Testis (tissue), 2 donors: ENCODE measurements at regions not wholly inside any gene's neighbourhood (a gene's known extent, or its start where the extent isn't known, plus 50 kb on each side); places are given as distances from the start of the nearest gene placed in this dataset.

Source experiments
- DNase-seq: peaks from one replicate; pipeline ENCODE4 v3.0.0-alpha.2; 2019
- H3K27ac ChIP-seq, 2 donors: fragments of 200-600 bp; sonication (generic); one replicate each; pipeline ENCODE4 v1.5.1; 2019
- H3K27me3 ChIP-seq: fragments of 200-600 bp; sonication (generic); one replicate; pipeline ENCODE4 v1.5.1; 2019
- H3K36me3 ChIP-seq: fragments of 200-600 bp; sonication (generic); one replicate; pipeline ENCODE4 v1.5.1; 2017; ENCODE audit warnings: low read depth; ENCODE audit errors: missing control alignments
- H3K4me1 ChIP-seq: fragments of 200-600 bp; sonication (generic); one replicate; pipeline ENCODE4 v1.5.1; 2019
- H3K4me3 ChIP-seq, 2 donors: fragments of 200-600 bp; sonication (generic); one replicate each; pipeline ENCODE4 v1.5.1; 2017 to 2019
- H3K9me3 ChIP-seq: fragments of 200-600 bp; sonication (generic); one replicate; pipeline ENCODE4 v1.5.1; 2017
- POLR2A ChIP-seq: fragments of 450-650 bp; IDR thresholded peaks from one replicate; pipeline ENCODE4 v1.6.1; 2017; ENCODE audit warnings: antibody characterized with exemption, mild to moderate bottlenecking, moderate library complexity
- WGBS, 2 donors: methylation state at CpG; one replicate each; pipeline ENCODE4 v1.1.5; 2018; 5-methylcytosine and 5-hydroxymethylcytosine counted together
- intact Hi-C: fragments of 100-400 bp; cut with DNase I; formaldehyde crosslinking; loops from one replicate; pipeline ENCODE4 v1.15.1; 2023; ENCODE audit warnings: low total_unique reads
- TF ChIP-seq, protein P1 (sequence below), 3 experiments: fragments of 450-650 bp in 2 of 3; fragments of 200-600 bp in 1 of 3; sonication (generic) in 1 of 3; IDR thresholded peaks; one replicate each; pipeline ENCODE4 v1.5.1; 2016 to 2019; ENCODE audit warnings: antibody characterized with exemption in 3 of 3, mild to moderate bottlenecking in 2 of 3, moderate library complexity in 1 of 3

DNA sequence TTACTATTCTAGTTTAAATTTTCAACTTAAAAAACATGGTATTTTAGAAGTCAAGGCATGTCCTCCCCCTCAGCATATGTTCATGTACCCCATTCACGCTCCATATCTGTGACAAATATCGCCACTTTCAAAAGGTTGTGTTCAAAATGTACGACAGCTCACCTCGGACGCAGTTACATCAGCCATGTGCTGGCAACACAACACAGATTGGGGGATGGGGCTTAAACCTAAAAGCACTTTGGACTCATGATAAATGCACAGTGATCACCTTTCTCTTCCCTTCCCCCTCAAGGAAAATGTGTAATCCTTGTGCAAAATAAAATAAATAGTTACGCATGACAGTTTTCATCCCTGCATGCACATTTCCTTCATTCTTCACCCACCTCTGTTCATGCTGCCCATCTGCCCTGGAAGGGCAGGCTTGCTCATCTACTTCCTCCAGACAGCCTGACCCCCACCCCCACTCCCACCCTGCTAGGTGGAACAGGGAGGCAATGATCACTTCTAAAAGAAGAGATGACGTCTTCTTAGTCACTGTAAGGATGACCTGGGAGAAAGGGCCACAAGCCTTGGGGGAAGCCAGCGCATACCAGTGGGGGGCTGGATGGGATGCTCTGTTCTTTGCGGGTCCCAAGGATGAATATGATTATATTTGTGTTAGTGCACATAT is 271.4 kb upstream of the SEMA6D start:
- H3K4me1 ChIP-seq = no peaks in the 10 kb centered on the region
- 90 to 96% methylated on average over 9 of the region's 9 CpGs for WGBS, 2 donors
- no peak overlapping the region for H3K27ac ChIP-seq
- intact Hi-C loops = no loop called here
- no peaks in the 10 kb centered on the region for H3K27me3 ChIP-seq
- DNase-seq = no peak
- no peak overlapping the region for H3K4me3 ChIP-seq
- no peak for TF ChIP-seq POLR2A
- TF ChIP-seq, protein P1, sequence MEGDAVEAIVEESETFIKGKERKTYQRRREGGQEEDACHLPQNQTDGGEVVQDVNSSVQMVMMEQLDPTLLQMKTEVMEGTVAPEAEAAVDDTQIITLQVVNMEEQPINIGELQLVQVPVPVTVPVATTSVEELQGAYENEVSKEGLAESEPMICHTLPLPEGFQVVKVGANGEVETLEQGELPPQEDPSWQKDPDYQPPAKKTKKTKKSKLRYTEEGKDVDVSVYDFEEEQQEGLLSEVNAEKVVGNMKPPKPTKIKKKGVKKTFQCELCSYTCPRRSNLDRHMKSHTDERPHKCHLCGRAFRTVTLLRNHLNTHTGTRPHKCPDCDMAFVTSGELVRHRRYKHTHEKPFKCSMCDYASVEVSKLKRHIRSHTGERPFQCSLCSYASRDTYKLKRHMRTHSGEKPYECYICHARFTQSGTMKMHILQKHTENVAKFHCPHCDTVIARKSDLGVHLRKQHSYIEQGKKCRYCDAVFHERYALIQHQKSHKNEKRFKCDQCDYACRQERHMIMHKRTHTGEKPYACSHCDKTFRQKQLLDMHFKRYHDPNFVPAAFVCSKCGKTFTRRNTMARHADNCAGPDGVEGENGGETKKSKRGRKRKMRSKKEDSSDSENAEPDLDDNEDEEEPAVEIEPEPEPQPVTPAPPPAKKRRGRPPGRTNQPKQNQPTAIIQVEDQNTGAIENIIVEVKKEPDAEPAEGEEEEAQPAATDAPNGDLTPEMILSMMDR (IDR thresholded peaks at IDR 0.05) = no peak
- no peaks in the 10 kb centered on the region for H3K9me3 ChIP-seq
- H3K36me3 ChIP-seq = no peaks in the 10 kb centered on the region

DNA sequence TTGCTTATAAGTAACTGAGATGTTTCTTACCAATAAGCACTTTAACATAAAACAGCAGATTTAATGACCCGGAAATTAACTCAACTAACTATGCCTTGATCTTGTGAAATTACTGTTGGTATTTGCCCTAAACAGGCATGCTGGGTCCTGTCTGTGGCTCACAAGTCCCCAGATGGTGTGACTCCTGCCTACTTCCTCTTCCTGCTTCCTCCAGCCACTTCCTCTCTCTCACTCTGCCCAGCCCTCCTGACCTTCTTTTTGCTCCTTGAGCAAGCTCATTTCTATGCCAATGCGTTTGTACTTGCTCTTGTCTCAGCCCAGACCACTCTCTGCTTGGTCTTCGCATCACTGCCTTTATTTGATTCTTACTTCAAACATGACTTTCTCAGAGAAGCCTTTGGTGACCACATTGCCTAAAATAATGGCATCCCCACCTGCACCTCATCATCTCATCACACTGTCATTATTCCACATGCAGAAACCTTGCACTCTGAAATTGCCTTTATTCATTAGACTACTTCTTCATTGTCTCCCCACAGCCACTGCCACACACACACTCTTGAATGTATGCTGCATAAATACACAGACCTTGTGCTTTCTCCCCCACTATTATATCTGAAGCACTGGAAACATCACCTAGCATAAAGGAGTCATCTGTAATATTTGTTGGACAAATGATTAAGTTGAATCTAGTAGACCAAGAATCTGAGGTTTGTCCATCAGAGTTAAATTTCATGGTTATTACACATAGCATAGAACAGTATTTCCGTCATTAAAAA is 256.3 kb upstream of the SEMA6D start:
- Histone ChIP-seq H3K4me3 (no peak overlapping the region), H3K4me1 (no peaks in the 10 kb centered on the region), H3K27me3 (no peaks in the 10 kb centered on the region), H3K9me3 (no peaks in the 10 kb centered on the region), H3K27ac (no peak overlapping the region), H3K36me3 (no peaks in the 10 kb centered on the region)
- intact Hi-C loops = no loop called here
- no peak for DNase-seq
- WGBS, 2 donors = 89 to 90% methylated on average over 4 of the region's 4 CpGs
- TF ChIP-seq, protein P1 (IDR thresholded peaks at IDR 0.05) = no peak
- TF ChIP-seq POLR2A = no peak

DNA sequence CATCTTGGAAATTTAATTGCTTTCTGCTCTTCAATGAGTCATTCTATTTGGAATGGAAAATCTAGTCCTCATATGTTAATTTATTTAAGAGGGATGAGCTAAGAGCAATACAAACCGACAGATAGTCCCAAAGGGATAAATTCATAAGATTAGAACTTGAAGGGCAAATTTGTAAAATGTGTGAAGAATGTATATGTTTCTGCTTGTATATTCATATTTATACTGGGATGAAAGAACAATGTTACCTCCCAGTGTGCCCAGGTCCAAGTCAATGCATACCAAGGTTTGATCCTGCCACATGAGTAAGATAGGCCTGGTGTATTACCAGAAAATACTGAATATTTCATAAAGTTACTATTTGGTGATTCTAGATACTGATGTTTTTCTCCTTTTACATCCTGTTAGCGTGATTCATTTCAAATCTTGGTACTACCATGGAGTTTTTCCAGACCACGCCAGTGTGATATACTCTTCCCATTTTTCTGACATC is 255.6 kb upstream of the SEMA6D start:
- no peak overlapping the region for H3K27ac ChIP-seq
- intact Hi-C loops = no loop called here
- H3K4me3 ChIP-seq = no peak overlapping the region
- 89 to 95% methylated on average over 3 of the region's 3 CpGs for WGBS, 2 donors
- H3K4me1 ChIP-seq = no peaks in the 10 kb centered on the region
- no peak for TF ChIP-seq POLR2A
- TF ChIP-seq, protein P1 (IDR thresholded peaks at IDR 0.05) = no peak
- no peaks in the 10 kb centered on the region for H3K27me3 ChIP-seq
- DNase-seq = no peak
- no peaks in the 10 kb centered on the region for H3K36me3 ChIP-seq
- H3K9me3 ChIP-seq = no peaks in the 10 kb centered on the region

DNA sequence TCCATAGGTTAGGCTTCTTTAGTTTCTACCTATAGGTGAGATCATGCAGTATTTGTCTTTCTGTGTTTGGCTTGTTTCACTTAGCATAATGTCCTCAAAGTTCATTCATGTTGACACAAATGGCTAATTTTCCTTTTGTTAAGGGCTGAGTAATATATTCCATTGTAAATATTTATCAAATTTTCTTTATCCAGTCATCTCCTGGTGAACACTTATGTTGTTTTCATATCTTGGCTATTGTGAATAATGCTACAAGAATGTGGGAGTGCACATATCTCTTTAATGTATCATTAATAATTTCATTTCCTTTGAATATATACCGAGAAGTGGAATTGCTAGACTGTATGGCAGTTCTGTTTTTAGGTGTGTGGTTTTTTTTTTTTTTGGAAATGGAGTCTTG is 250.9 kb upstream of the SEMA6D start:
- Histone ChIP-seq H3K4me3 (no peak overlapping the region), H3K4me1 (no peaks in the 10 kb centered on the region), H3K9me3 (no peaks in the 10 kb centered on the region), H3K27ac (no peak overlapping the region), H3K36me3 (no peaks in the 10 kb centered on the region), H3K27me3 (no peaks in the 10 kb centered on the region)
- no peak for DNase-seq
- TF ChIP-seq POLR2A = no peak
- TF ChIP-seq, protein P1 (IDR thresholded peaks at IDR 0.05) = no peak
- WGBS, 2 donors = 70 to 92% methylated on average over 1 of the region's 1 CpG
- intact Hi-C loops = no loop called here
